B cell (primary cell): ENCODE measurements at regions not wholly inside any gene's neighbourhood (a gene's known extent, or its start where the extent isn't known, plus 50 kb on each side); places are given as distances from the start of the nearest gene placed in this dataset.

Experiments used
- CTCF ChIP-seq: fragments of 200-600 bp; IDR thresholded peaks from one replicate; pipeline ENCODE4 v1.8.0; 2022; ENCODE audit warnings: antibody characterized with exemption, mild to moderate bottlenecking
- EZH2 ChIP-seq: IDR thresholded peaks from 2 replicates; pipeline ENCODE4 v1.6.1; 2012; ENCODE audit warnings: borderline replicate concordance, low read depth, mild to moderate bottlenecking, moderate library complexity, low read length; ENCODE audit not compliant: insufficient read depth, poor library complexity, severe bottlenecking

- TF ChIP-seq CTCF, result no peak
- no peak for TF ChIP-seq EZH2
Measured at GRCh38 chr11:87660926-87661660, 514.1 kb downstream of the RAB38 start.
